ENCODE measurements at regions not wholly inside any gene's neighbourhood (a gene's known extent, or its start where the extent isn't known, plus 50 kb on each side); places are given as distances from the start of the nearest gene placed in this dataset.

DNA sequence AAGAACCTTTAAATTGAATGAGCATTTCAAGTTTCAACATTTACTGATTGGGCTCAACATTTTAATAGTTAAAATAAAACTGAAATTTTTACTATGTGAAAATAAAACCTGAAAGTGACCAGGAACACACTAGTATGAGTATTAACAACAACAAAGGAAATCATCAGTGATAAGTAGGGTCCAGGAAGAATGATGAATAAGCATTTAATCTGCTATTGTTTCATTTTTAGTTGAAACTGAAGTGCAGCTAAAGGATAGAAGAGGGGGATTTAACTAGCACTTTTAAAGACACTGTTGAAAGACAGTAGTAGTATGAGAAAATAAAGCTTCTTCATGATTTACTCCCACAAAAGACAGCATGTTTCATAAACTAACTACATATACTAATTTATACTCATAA is 250.9 kb upstream of the IPO5 start:
- H3K27ac ChIP-seq (ENCODE audit: low read length in 2 of 2), result no peak overlapping the region
- H3K4me3 Mint-ChIP-seq, result no peak overlapping the region

DNA sequence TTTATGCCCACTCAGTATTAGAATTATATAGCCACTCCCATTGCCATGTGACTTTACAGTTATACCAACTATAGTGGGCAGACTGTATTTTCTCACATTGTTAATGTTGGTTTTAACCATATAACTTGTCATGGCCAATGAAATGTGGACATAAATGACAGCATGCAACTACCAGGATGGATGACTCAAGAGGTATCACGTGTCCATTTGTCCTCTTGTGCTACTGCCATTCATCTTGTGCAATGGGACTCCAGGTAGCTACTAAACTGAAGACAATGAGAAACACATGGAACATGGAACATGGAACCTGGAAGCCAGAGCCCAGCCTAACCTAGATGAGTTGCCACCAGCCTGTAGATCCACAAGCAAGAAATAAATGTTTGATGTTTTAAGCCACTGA is 242.7 kb upstream of the IPO5 start:
- DNase-seq, result no peak
- TF ChIP-seq EZH2 (IDR thresholded peaks at IDR 0.05; ENCODE audit: borderline replicate concordance, insufficient read depth, low read depth, low read length, poor library complexity, severe bottlenecking), result no peak
- TF ChIP-seq, protein P1, sequence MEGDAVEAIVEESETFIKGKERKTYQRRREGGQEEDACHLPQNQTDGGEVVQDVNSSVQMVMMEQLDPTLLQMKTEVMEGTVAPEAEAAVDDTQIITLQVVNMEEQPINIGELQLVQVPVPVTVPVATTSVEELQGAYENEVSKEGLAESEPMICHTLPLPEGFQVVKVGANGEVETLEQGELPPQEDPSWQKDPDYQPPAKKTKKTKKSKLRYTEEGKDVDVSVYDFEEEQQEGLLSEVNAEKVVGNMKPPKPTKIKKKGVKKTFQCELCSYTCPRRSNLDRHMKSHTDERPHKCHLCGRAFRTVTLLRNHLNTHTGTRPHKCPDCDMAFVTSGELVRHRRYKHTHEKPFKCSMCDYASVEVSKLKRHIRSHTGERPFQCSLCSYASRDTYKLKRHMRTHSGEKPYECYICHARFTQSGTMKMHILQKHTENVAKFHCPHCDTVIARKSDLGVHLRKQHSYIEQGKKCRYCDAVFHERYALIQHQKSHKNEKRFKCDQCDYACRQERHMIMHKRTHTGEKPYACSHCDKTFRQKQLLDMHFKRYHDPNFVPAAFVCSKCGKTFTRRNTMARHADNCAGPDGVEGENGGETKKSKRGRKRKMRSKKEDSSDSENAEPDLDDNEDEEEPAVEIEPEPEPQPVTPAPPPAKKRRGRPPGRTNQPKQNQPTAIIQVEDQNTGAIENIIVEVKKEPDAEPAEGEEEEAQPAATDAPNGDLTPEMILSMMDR (IDR thresholded peaks at IDR 0.05), result no peak
- Histone ChIP-seq H3K36me3 (replicated peaks in 1 of 2; ENCODE audit: control extremely low read depth in 1 of 2, control insufficient read depth in 1 of 2, extremely low read depth in 1 of 2, insufficient read depth in 2 of 2, low read length in 1 of 2) (no peaks in the 10 kb centered on the region), H4K20me1 (ENCODE audit: control insufficient read depth, insufficient read depth, low read length, poor library complexity, severe bottlenecking) (no peaks in the 10 kb centered on the region), H3K4me1 (ENCODE audit: control insufficient read depth in 2 of 2, insufficient read depth in 2 of 2, low read length in 2 of 2) (no peaks in the 10 kb centered on the region), H3K4me2 (replicated peaks; ENCODE audit: low read depth, low read length, poor library complexity, severe bottlenecking) (no peak overlapping the region), H3K27me3 (replicated peaks in 1 of 4; ENCODE audit: control extremely low read depth in 1 of 4, control insufficient read depth in 3 of 4, insufficient read depth in 4 of 4, low read length in 3 of 4) (no peaks in the 10 kb centered on the region), H3K4me3 (ENCODE audit: control extremely low read depth in 1 of 5, extremely low read depth in 1 of 5, insufficient read depth in 1 of 5, low read depth in 2 of 5, low read length in 4 of 5) (no peak overlapping the region), H2AFZ (ENCODE audit: insufficient read depth, low read depth, low read length, poor library complexity, severe bottlenecking) (no peak overlapping the region), H3K79me2 (ENCODE audit: control insufficient read depth, insufficient read depth, low read length) (no peaks in the 10 kb centered on the region), H3K9ac (ENCODE audit: low read length) (no peak overlapping the region), H3K27ac (ENCODE audit: low read length in 2 of 2) (no peak overlapping the region), H3K9me3 (ENCODE audit: control extremely low read depth in 1 of 3, control insufficient read depth in 2 of 3, insufficient read depth in 1 of 3, low read length in 2 of 3) (peaks cover 0 to 4% (median 0%) of the 10 kb centered on the region in 3 donors)
- no peak overlapping the region for H3K4me3 Mint-ChIP-seq
- intact Hi-C loops (cut with micrococcal nuclease), result no loop called here
- no peak overlapping the region for H3K27ac Mint-ChIP-seq
- no peak for ATAC-seq (ENCODE audit: low read depth)
- POLR2A ChIA-PET, result no interaction called here
- H3K4me1 Mint-ChIP-seq, result no peaks in the 10 kb centered on the region
- CTCF ChIA-PET, result no interaction called here
- peaks cover 4% of the 10 kb centered on the region for H3K27me3 Mint-ChIP-seq
- peaks cover 3% of the 10 kb centered on the region for H3K9me3 Mint-ChIP-seq (ENCODE audit: insufficient read depth)
- WGBS (ENCODE audit: insufficient coverage), result 63% methylated on average over 1 of the region's 1 CpG

More for the DNA sequence above, 250.9 kb upstream of the IPO5 start:
- ChIA-PET CTCF (no interaction called here), POLR2A (no interaction called here)
- intact Hi-C loops (cut with micrococcal nuclease), result no loop called here
- peaks cover 2% of the 10 kb centered on the region for H3K9me3 Mint-ChIP-seq (ENCODE audit: insufficient read depth)
- H3K27ac Mint-ChIP-seq, result no peak overlapping the region
- H3K27me3 ChIP-seq (replicated peaks in 1 of 4; ENCODE audit: control extremely low read depth in 1 of 4, control insufficient read depth in 3 of 4, insufficient read depth in 4 of 4, low read length in 3 of 4), result no peaks in the 10 kb centered on the region
- DNase-seq (no peak), ATAC-seq (ENCODE audit: low read depth) (no peak)
- H3K4me1 ChIP-seq (ENCODE audit: control insufficient read depth in 2 of 2, insufficient read depth in 2 of 2, low read length in 2 of 2), result no peaks in the 10 kb centered on the region
- peaks cover 0 to 6% (median 0%) of the 10 kb centered on the region in 3 donors for H3K9me3 ChIP-seq (ENCODE audit: control extremely low read depth in 1 of 3, control insufficient read depth in 2 of 3, insufficient read depth in 1 of 3, low read length in 2 of 3)
- peaks cover 4% of the 10 kb centered on the region for H3K27me3 Mint-ChIP-seq
- H3K4me3 ChIP-seq (ENCODE audit: control extremely low read depth in 1 of 5, extremely low read depth in 1 of 5, insufficient read depth in 1 of 5, low read depth in 2 of 5, low read length in 4 of 5), result no peak overlapping the region
- TF ChIP-seq EZH2 (IDR thresholded peaks at IDR 0.05; ENCODE audit: borderline replicate concordance, insufficient read depth, low read depth, low read length, poor library complexity, severe bottlenecking), result no peak
- H3K36me3 ChIP-seq (replicated peaks in 1 of 2; ENCODE audit: control extremely low read depth in 1 of 2, control insufficient read depth in 1 of 2, extremely low read depth in 1 of 2, insufficient read depth in 2 of 2, low read length in 1 of 2), result no peaks in the 10 kb centered on the region
- H3K9ac ChIP-seq (ENCODE audit: low read length), result no peak overlapping the region
- no peak overlapping the region for H3K4me2 ChIP-seq (replicated peaks; ENCODE audit: low read depth, low read length, poor library complexity, severe bottlenecking)
- H3K79me2 ChIP-seq (ENCODE audit: control insufficient read depth, insufficient read depth, low read length), result no peaks in the 10 kb centered on the region
- H4K20me1 ChIP-seq (ENCODE audit: control insufficient read depth, insufficient read depth, low read length, poor library complexity, severe bottlenecking), result no peaks in the 10 kb centered on the region
- H2AFZ ChIP-seq (ENCODE audit: insufficient read depth, low read depth, low read length, poor library complexity, severe bottlenecking), result no peak overlapping the region
- no peaks in the 10 kb centered on the region for H3K4me1 Mint-ChIP-seq

Data from B cell (primary cell).